ENCODE measurements at regions not wholly inside any gene's neighbourhood (a gene's known extent, or its start where the extent isn't known, plus 50 kb on each side); places are given as distances from the start of the nearest gene placed in this dataset.

DNA sequence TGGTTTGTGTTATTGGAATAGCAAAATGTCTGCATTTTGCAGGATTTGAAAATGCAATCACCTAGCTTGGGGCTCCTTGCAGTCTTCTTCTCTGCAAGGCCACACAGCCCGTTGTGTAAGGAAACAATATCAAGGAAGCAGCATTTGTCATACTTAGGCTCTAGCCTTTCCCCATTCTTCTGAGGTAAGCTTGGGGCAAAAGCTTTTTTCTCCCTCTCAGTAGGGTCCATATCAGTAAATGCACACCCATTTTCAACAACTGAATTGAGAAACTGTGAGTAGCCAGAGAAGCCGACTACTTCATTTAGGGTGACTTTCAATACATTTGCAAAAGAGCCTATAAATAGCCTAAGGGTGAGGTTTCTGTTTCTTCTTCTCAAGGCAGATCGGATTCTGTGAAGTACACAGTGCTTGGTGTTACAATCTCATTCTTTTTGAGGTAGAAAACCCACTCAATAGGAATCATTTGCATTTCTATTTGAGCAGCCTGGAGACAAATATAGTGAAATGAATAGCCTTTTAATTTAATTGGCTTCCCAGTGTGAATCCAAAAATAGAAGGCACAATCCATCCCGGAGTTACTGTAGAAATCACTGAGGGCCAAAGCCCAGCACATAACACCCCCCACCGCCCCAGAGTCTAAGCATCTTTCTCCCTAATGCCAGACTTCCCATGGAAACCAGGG, 61.8 kb downstream of the BTBD3 start:
- TF ChIP-seq, protein P1, sequence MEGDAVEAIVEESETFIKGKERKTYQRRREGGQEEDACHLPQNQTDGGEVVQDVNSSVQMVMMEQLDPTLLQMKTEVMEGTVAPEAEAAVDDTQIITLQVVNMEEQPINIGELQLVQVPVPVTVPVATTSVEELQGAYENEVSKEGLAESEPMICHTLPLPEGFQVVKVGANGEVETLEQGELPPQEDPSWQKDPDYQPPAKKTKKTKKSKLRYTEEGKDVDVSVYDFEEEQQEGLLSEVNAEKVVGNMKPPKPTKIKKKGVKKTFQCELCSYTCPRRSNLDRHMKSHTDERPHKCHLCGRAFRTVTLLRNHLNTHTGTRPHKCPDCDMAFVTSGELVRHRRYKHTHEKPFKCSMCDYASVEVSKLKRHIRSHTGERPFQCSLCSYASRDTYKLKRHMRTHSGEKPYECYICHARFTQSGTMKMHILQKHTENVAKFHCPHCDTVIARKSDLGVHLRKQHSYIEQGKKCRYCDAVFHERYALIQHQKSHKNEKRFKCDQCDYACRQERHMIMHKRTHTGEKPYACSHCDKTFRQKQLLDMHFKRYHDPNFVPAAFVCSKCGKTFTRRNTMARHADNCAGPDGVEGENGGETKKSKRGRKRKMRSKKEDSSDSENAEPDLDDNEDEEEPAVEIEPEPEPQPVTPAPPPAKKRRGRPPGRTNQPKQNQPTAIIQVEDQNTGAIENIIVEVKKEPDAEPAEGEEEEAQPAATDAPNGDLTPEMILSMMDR (IDR thresholded peaks at IDR 0.05; ENCODE audit: borderline replicate concordance, extremely low read depth, low read length, poor library complexity, severe bottlenecking), result no peak
- no peak for TF ChIP-seq EZH2 (IDR thresholded peaks at IDR 0.05; ENCODE audit: borderline replicate concordance, low read depth, low read length, severe bottlenecking)
